ENCODE measurements at regions not wholly inside any gene's neighbourhood (a gene's known extent, or its start where the extent isn't known, plus 50 kb on each side); places are given as distances from the start of the nearest gene placed in this dataset.

- H3K4me1 Mint-ChIP-seq (ENCODE audit: low read depth) = no peaks in the 10 kb centered on the region
- ChIA-PET POLR2A (no interaction called here), CTCF (no interaction called here)
- Histone ChIP-seq H3K4me3 (ENCODE audit: low read length) (no peak overlapping the region), H3K27me3 (ENCODE audit: control insufficient read depth in 1 of 2, insufficient read depth in 2 of 2, low read length in 2 of 2) (no peaks in the 10 kb centered on the region), H3K36me3 (ENCODE audit: insufficient read depth, low read length) (no peaks in the 10 kb centered on the region), H3K9me3 (ENCODE audit: control insufficient read depth in 1 of 2, insufficient read depth in 1 of 2, low read length in 2 of 2) (peaks cover 0 to 5% of the 10 kb centered on the region in 2 experiments), H3K27ac (ENCODE audit: low read depth in 1 of 2, low read length in 2 of 2) (no peak overlapping the region), H3K4me1 (ENCODE audit: insufficient read depth, low read length) (no peaks in the 10 kb centered on the region)
- no peaks in the 10 kb centered on the region for H3K36me3 Mint-ChIP-seq (ENCODE audit: low read depth)
- TF ChIP-seq, protein P1, sequence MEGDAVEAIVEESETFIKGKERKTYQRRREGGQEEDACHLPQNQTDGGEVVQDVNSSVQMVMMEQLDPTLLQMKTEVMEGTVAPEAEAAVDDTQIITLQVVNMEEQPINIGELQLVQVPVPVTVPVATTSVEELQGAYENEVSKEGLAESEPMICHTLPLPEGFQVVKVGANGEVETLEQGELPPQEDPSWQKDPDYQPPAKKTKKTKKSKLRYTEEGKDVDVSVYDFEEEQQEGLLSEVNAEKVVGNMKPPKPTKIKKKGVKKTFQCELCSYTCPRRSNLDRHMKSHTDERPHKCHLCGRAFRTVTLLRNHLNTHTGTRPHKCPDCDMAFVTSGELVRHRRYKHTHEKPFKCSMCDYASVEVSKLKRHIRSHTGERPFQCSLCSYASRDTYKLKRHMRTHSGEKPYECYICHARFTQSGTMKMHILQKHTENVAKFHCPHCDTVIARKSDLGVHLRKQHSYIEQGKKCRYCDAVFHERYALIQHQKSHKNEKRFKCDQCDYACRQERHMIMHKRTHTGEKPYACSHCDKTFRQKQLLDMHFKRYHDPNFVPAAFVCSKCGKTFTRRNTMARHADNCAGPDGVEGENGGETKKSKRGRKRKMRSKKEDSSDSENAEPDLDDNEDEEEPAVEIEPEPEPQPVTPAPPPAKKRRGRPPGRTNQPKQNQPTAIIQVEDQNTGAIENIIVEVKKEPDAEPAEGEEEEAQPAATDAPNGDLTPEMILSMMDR (IDR thresholded peaks at IDR 0.05) = no peak
- ATAC-seq (ENCODE audit: poor library complexity) (no peak), DNase-seq (no peak)
- H3K9me3 Mint-ChIP-seq = no peaks in the 10 kb centered on the region
- no peak overlapping the region for H3K4me3 Mint-ChIP-seq
- no peak overlapping the region for H3K27ac Mint-ChIP-seq
- H3K27me3 Mint-ChIP-seq = no peaks in the 10 kb centered on the region
- intact Hi-C loops (cut with DNase I, micrococcal nuclease) = no loop called here
Measured at GRCh38 chr4:106629268-106629625, 260.7 kb upstream of the GIMD1 start.

GRCh38 chr4:106628586-106629267, 260.1 kb upstream of the GIMD1 start:
- TF ChIP-seq, protein P1 (IDR thresholded peaks at IDR 0.05) = no peak
- POLR2A ChIA-PET = no interaction called here
- CTCF ChIA-PET = no interaction called here
- Mint-ChIP-seq H3K27me3 (no peaks in the 10 kb centered on the region), H3K4me3 (no peak overlapping the region), H3K27ac (no peak overlapping the region), H3K4me1 (ENCODE audit: low read depth) (no peaks in the 10 kb centered on the region), H3K36me3 (ENCODE audit: low read depth) (no peaks in the 10 kb centered on the region), H3K9me3 (no peaks in the 10 kb centered on the region)
- H3K36me3 ChIP-seq (ENCODE audit: insufficient read depth, low read length) = no peaks in the 10 kb centered on the region
- no peaks in the 10 kb centered on the region for H3K4me1 ChIP-seq (ENCODE audit: insufficient read depth, low read length)
- ATAC-seq (ENCODE audit: poor library complexity) (no peak), DNase-seq (no peak)
- H3K27ac ChIP-seq (ENCODE audit: low read depth in 1 of 2, low read length in 2 of 2) = no peak overlapping the region
- no peak overlapping the region for H3K4me3 ChIP-seq (ENCODE audit: low read length)
- H3K9me3 ChIP-seq (ENCODE audit: control insufficient read depth in 1 of 2, insufficient read depth in 1 of 2, low read length in 2 of 2) = peaks cover 0 to 5% of the 10 kb centered on the region in 2 experiments
- H3K27me3 ChIP-seq (ENCODE audit: control insufficient read depth in 1 of 2, insufficient read depth in 2 of 2, low read length in 2 of 2) = no peaks in the 10 kb centered on the region
- intact Hi-C loops (cut with DNase I, micrococcal nuclease) = no loop called here

GRCh38 chr4:106627051-106627450, 258.5 kb upstream of the GIMD1 start:
- no peaks in the 10 kb centered on the region for H3K4me1 Mint-ChIP-seq (ENCODE audit: low read depth)
- intact Hi-C loops (cut with DNase I, micrococcal nuclease) = no loop called here
- POLR2A ChIA-PET = no interaction called here
- DNase-seq (no peak), ATAC-seq (ENCODE audit: poor library complexity) (no peak)
- no peak overlapping the region for H3K4me3 ChIP-seq (ENCODE audit: low read length)
- H3K9me3 Mint-ChIP-seq = no peaks in the 10 kb centered on the region
- H3K27ac ChIP-seq (ENCODE audit: low read depth in 1 of 2, low read length in 2 of 2) = no peak overlapping the region
- H3K4me1 ChIP-seq (ENCODE audit: insufficient read depth, low read length) = no peaks in the 10 kb centered on the region
- TF ChIP-seq, protein P1 (IDR thresholded peaks at IDR 0.05) = no peak
- no peak overlapping the region for H3K27ac Mint-ChIP-seq
- no peak overlapping the region for H3K4me3 Mint-ChIP-seq
- no peaks in the 10 kb centered on the region for H3K36me3 ChIP-seq (ENCODE audit: insufficient read depth, low read length)
- CTCF ChIA-PET = no interaction called here
- no peaks in the 10 kb centered on the region for H3K27me3 ChIP-seq (ENCODE audit: control insufficient read depth in 1 of 2, insufficient read depth in 2 of 2, low read length in 2 of 2)
- no peaks in the 10 kb centered on the region for H3K27me3 Mint-ChIP-seq
- H3K36me3 Mint-ChIP-seq (ENCODE audit: low read depth) = no peaks in the 10 kb centered on the region
- peaks cover 0 to 5% of the 10 kb centered on the region in 2 experiments for H3K9me3 ChIP-seq (ENCODE audit: control insufficient read depth in 1 of 2, insufficient read depth in 1 of 2, low read length in 2 of 2)
